ENCODE measurements at regions not wholly inside any gene's neighbourhood (a gene's known extent, or its start where the extent isn't known, plus 50 kb on each side); places are given as distances from the start of the nearest gene placed in this dataset.

DNA sequence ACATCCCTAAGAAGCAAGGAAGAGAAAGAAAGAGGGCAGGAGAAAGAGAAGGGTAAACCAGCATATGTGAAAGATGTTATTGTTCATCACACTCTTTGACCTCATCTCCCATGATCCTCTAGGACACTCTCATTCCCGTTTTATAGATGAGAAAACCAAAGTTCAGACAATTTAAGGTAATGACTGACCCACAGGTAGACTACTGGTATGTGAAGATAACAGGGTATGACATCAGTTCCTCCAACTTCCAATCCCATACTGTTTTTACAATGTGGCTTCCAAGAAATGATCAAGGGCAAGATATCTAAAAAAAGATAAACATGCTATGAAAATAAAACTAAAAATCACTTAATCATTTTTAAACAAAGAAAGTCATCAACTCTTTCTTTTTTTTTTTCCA lies 95.2 kb upstream of the TNFSF4 start:
- H4K20me1 ChIP-seq (ENCODE audit: insufficient read depth) = no peaks in the 10 kb centered on the region
- H3K9ac ChIP-seq = no peak overlapping the region
- H3K4me3 ChIP-seq (IDR thresholded peaks at IDR 0.05; ENCODE audit: insufficient read depth, low read depth, low read length) = no peak overlapping the region
- H2AFZ ChIP-seq (ENCODE audit: low read depth) = no peak overlapping the region
- H3K27ac ChIP-seq = no peak overlapping the region
- H3K4me2 ChIP-seq = no peak overlapping the region
- H3K27me3 ChIP-seq (ENCODE audit: insufficient read depth, low read depth) = no peaks in the 10 kb centered on the region
- H3K4me1 ChIP-seq (ENCODE audit: low read depth, poor library complexity, severe bottlenecking) = peaks cover 9% of the 10 kb centered on the region
- no peaks in the 10 kb centered on the region for H3K79me2 ChIP-seq (ENCODE audit: insufficient read depth, low read depth)
- TF ChIP-seq CTCF (conservative IDR thresholded peaks at IDR 0.05; ENCODE audit: low read depth, low read length) = no peak
- no peaks in the 10 kb centered on the region for H3K36me3 ChIP-seq (ENCODE audit: insufficient read depth)

GRCh38 chr1:173302890-173303829 lies 96.0 kb upstream of the TNFSF4 start:
- Histone ChIP-seq H3K4me1 (ENCODE audit: low read depth, poor library complexity, severe bottlenecking) (peaks cover 2% of the 10 kb centered on the region), H3K79me2 (ENCODE audit: insufficient read depth, low read depth) (no peaks in the 10 kb centered on the region), H3K27me3 (ENCODE audit: insufficient read depth, low read depth) (no peaks in the 10 kb centered on the region), H3K36me3 (ENCODE audit: insufficient read depth) (no peaks in the 10 kb centered on the region), H3K27ac (no peak overlapping the region), H3K9ac (no peak overlapping the region), H3K4me2 (no peak overlapping the region), H4K20me1 (ENCODE audit: insufficient read depth) (no peaks in the 10 kb centered on the region), H3K4me3 (IDR thresholded peaks at IDR 0.05; ENCODE audit: insufficient read depth, low read depth, low read length) (no peak overlapping the region), H2AFZ (ENCODE audit: low read depth) (no peak overlapping the region)
- no peak for TF ChIP-seq CTCF (conservative IDR thresholded peaks at IDR 0.05; ENCODE audit: low read depth, low read length)

DNA sequence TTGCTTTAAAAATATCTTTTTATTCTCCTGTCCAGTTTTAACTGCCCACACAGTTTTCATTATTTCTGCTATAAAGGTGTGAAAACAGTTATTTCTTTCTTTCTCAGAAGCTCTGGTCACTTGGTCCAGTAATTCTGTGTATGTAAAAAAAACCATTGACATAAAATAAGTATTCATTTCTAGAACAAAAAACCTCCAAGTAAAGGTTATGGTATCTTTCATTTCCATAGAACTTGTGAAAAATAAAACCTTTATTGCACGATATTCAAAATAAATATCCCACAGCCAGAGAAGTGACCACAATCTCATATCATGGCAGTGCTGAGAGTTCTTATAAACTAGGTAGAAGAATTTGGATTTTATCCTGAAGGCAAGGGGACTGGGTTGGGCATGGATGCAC lies 96.9 kb upstream of the TNFSF4 start:
- H3K4me2 ChIP-seq = no peak overlapping the region
- H3K27me3 ChIP-seq (ENCODE audit: insufficient read depth, low read depth) = no peaks in the 10 kb centered on the region
- H2AFZ ChIP-seq (ENCODE audit: low read depth) = no peak overlapping the region
- H3K4me3 ChIP-seq (IDR thresholded peaks at IDR 0.05; ENCODE audit: insufficient read depth, low read depth, low read length) = no peak overlapping the region
- H3K27ac ChIP-seq = no peak overlapping the region
- H4K20me1 ChIP-seq (ENCODE audit: insufficient read depth) = no peaks in the 10 kb centered on the region
- no peak overlapping the region for H3K9ac ChIP-seq
- no peaks in the 10 kb centered on the region for H3K4me1 ChIP-seq (ENCODE audit: low read depth, poor library complexity, severe bottlenecking)
- no peaks in the 10 kb centered on the region for H3K79me2 ChIP-seq (ENCODE audit: insufficient read depth, low read depth)
- no peaks in the 10 kb centered on the region for H3K36me3 ChIP-seq (ENCODE audit: insufficient read depth)
- TF ChIP-seq CTCF (conservative IDR thresholded peaks at IDR 0.05; ENCODE audit: low read depth, low read length) = no peak

DNA sequence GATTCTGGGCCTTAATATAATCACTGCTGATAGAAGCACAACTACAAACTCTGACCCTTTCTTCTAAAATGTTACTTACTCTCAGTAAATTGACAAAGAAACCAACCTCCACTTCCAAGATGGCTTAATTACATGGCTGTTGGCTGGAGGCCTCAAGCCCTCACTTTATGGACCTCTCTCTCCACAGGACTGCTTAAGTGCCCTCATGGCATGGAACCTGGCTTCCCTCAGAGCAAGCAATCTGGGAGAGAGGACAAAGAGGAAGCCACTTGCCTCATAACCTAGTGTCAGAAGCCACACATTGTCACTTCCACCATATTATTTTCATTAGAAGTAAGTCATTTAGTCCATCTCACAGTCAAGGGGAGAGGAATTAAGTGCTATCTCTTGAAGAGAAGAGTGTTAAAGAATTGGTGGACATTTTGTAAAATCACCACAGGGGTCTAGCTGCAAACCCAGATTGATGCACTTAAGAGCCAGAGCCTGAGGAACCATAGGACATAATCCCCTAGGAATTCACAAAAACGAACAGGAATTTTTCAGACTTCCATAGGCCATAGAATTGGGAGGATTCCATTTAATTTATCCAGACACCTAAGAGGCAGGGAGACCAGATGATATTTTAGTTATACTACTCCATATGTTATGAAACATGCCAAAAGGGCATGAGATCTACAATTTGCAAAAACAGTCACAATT lies 97.5 kb upstream of the TNFSF4 start:
- H2AFZ ChIP-seq (ENCODE audit: low read depth) = no peak overlapping the region
- no peaks in the 10 kb centered on the region for H3K79me2 ChIP-seq (ENCODE audit: insufficient read depth, low read depth)
- no peak overlapping the region for H3K9ac ChIP-seq
- no peak overlapping the region for H3K27ac ChIP-seq
- no peaks in the 10 kb centered on the region for H3K36me3 ChIP-seq (ENCODE audit: insufficient read depth)
- TF ChIP-seq CTCF (conservative IDR thresholded peaks at IDR 0.05; ENCODE audit: low read depth, low read length) = no peak
- no peaks in the 10 kb centered on the region for H4K20me1 ChIP-seq (ENCODE audit: insufficient read depth)
- no peak overlapping the region for H3K4me3 ChIP-seq (IDR thresholded peaks at IDR 0.05; ENCODE audit: insufficient read depth, low read depth, low read length)
- no peaks in the 10 kb centered on the region for H3K27me3 ChIP-seq (ENCODE audit: insufficient read depth, low read depth)
- no peaks in the 10 kb centered on the region for H3K4me1 ChIP-seq (ENCODE audit: low read depth, poor library complexity, severe bottlenecking)
- no peak overlapping the region for H3K4me2 ChIP-seq
